Neural cell (in vitro differentiated cells): ENCODE measurements at regions not wholly inside any gene's neighbourhood (a gene's known extent, or its start where the extent isn't known, plus 50 kb on each side); places are given as distances from the start of the nearest gene placed in this dataset.

Source experiments
- EZH2 ChIP-seq: fragments of 200-600, 300-800 bp; shearing (Covaris generic), sonication (generic); IDR thresholded peaks from 2 replicates; pipeline ENCODE4 v1.6.1; 2014; ENCODE audit warnings: antibody characterized with exemption, low read length, borderline replicate concordance, mild to moderate bottlenecking; ENCODE audit not compliant: insufficient read depth, poor library complexity, severe bottlenecking
- MXI1 ChIP-seq: fragments of 450-650 bp; conservative IDR thresholded peaks from 2 replicates; pipeline ENCODE4 v1.6.1; 2014; ENCODE audit warnings: antibody characterized with exemption, mild to moderate bottlenecking; ENCODE audit not compliant: poor library complexity, severe bottlenecking
- RAD21 ChIP-seq: fragments of 450-650 bp; conservative IDR thresholded peaks from 2 replicates; pipeline ENCODE4 v1.6.1; 2014; ENCODE audit warnings: antibody characterized with exemption, mild to moderate bottlenecking, moderate library complexity
- TF ChIP-seq, protein P1 (sequence below): fragments of 450-650 bp; IDR thresholded peaks from 2 replicates; pipeline ENCODE4 v1.5.1; 2014; ENCODE audit warnings: antibody characterized with exemption, mild to moderate bottlenecking, moderate library complexity; ENCODE audit not compliant: poor library complexity, severe bottlenecking

DNA sequence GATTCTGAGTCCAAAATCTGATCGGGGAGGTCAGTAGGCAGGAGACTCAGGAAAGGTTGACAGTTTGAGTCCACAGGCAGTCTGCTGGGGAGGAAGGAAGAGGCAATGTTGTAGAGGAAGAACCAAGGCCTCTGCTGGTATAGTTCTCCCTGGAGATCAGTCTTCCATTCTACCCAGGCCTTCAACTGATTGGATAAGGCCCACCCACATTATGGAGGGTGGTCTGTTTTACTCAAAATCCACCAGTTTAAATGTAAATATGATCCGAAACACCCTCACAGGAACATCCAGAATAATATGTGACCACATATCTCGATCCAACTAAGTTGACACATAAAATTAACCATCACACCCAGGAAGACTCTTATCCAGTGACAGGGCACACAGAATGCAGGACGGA, 425.3 kb upstream of the ZMIZ1 start:
- TF ChIP-seq, protein P1, sequence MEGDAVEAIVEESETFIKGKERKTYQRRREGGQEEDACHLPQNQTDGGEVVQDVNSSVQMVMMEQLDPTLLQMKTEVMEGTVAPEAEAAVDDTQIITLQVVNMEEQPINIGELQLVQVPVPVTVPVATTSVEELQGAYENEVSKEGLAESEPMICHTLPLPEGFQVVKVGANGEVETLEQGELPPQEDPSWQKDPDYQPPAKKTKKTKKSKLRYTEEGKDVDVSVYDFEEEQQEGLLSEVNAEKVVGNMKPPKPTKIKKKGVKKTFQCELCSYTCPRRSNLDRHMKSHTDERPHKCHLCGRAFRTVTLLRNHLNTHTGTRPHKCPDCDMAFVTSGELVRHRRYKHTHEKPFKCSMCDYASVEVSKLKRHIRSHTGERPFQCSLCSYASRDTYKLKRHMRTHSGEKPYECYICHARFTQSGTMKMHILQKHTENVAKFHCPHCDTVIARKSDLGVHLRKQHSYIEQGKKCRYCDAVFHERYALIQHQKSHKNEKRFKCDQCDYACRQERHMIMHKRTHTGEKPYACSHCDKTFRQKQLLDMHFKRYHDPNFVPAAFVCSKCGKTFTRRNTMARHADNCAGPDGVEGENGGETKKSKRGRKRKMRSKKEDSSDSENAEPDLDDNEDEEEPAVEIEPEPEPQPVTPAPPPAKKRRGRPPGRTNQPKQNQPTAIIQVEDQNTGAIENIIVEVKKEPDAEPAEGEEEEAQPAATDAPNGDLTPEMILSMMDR, result no peak
- TF ChIP-seq MXI1 (no peak), RAD21 (no peak), EZH2 (no peak)
